ENCODE measurements at regions not wholly inside any gene's neighbourhood (a gene's known extent, or its start where the extent isn't known, plus 50 kb on each side); places are given as distances from the start of the nearest gene placed in this dataset.

DNA sequence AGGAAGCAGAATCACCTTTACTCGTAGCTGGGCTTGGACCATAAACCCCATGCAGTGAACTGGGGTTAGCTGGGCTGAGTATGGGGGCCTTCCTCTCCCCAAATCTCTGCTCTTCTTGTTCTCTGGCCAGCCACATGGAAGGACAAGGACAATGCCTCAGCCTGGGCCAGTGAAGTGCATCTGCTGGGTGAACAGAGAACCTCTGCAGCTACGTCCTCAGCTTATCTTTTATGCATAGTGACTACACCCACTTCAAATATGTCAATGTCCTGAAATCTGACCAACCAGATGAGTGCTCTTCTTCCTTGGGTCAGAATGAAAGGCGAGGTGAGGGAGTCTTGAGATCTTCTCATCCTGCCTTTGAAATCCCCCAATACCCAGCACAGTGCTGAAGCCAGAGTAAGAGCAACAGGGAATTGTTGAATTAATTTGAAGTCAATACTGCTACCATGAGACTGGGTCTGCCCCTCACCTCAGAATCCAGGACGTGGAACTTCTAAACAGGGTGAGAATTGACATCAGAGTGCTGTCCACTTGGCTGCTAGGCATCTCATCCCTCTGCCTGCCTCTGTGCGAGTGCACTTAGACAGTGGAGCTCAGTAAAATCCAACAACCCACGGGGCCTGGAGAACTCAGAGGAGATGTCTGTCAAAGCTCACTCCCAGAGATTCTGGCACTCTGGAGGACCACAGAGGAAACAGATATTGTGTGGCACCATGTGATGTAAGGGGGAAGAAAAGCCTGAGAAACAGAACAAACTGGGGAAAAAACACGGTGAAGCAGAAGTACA, 99.0 kb downstream of the IER5 start:
- in situ Hi-C loops (cut with HindIII; ENCODE audit: low pct_unique_long_range_greater_than_20kb, low sequenced_read_pairs), result no loop called here

DNA sequence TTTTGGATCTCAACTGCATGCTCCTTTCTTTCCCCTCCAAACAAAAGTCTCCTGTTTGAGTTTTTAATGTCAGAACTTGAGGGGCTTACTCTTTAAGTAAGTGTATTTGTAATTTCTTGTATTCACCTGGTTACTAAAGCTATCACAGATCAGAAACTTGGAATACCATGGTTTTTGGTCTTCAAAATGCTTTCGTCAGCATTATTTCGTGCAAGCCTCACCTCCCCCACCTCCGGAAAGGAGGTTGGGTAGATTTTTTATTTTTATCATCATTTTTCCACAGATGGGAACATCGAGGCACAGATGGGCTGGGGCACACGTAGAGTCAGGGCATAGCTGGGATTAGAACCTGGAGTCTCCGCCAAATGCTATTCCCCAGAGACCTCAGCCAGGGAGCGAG, 100.7 kb downstream of the IER5 start:
- in situ Hi-C loops (cut with HindIII; ENCODE audit: low pct_unique_long_range_greater_than_20kb, low sequenced_read_pairs), result no loop called here

More for the DNA sequence above, 99.0 kb downstream of the IER5 start:
- no peak for DNase-seq (ENCODE audit: low read depth)

DNA sequence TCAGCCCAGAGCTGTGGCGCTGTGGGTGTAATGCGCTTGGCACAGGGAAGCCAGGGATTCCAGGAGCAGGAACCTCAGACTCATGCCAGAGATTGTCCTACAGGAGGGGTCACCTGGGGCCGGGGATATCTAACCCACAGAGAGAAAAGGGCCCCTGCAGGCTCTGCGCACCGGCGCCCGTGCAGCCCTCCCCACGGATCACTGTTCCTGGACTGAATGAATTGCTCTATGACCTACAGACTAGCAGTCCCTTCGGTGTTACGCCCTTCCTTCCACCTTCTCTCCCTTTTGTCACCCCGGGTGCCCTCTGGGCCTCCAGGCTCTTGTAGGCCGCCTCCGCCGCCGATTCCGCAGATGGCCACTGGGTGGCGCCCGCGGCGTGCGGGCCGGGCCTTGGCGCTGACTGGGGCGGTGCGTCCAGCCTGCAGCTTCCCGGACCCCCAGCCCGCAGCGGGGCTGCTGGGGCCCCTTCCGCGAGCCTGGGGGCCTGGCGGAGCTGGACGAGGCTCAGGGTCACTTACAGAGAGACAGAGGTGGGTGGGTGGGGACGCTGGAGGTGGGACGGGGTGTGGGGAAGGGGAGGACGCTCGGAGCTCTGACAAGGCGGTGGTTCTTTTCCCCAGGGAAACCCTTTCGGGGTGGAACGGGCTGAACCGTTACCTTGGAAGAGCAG, 101.3 kb downstream of the IER5 start:
- in situ Hi-C loops (cut with HindIII; ENCODE audit: low pct_unique_long_range_greater_than_20kb, low sequenced_read_pairs), result no loop called here
- DNase-seq (ENCODE audit: low read depth), result peak; percentile 24

More for the DNA sequence above, 100.7 kb downstream of the IER5 start:
- DNase-seq (ENCODE audit: low read depth), result no peak

- in situ Hi-C loops (cut with HindIII; ENCODE audit: low pct_unique_long_range_greater_than_20kb, low sequenced_read_pairs), result no loop called here
- DNase-seq (ENCODE audit: low read depth), result no peak
These were observed 102.0 kb downstream of the IER5 start for GRCh38 chr1:181190364-181191035.

GRCh38 chr1:181191494-181192040, 103.1 kb downstream of the IER5 start:
- in situ Hi-C loops (cut with HindIII; ENCODE audit: low pct_unique_long_range_greater_than_20kb, low sequenced_read_pairs), result no loop called here
- no peak for DNase-seq (ENCODE audit: low read depth)

DNA sequence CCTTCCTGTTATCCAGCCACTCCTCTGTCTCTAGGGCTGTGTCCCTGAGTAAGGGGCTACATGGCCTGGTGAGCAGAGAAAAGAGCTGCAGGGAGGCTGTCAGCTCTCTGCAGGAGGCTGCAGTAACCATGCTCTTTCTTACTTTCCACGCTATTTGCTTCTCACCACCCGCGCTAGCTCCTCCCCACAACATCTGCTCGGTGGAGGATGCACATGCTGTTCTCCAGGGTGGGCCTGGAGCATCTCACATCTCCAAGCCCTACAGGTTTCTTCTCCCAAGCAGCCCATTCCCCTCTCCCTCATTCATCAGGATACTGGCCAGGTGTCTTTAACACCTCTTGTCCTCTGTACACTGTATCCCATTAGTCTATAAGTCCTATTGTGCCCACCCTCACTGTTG, 103.8 kb downstream of the IER5 start:
- no peak for DNase-seq (ENCODE audit: low read depth)
- in situ Hi-C loops (cut with HindIII; ENCODE audit: low pct_unique_long_range_greater_than_20kb, low sequenced_read_pairs), result no loop called here

GRCh38 chr1:181202986-181203555, 114.6 kb downstream of the IER5 start:
- in situ Hi-C loops (cut with HindIII; ENCODE audit: low pct_unique_long_range_greater_than_20kb, low sequenced_read_pairs), result no loop called here
- DNase-seq (ENCODE audit: low read depth), result no peak

- in situ Hi-C loops (cut with HindIII; ENCODE audit: low pct_unique_long_range_greater_than_20kb, low sequenced_read_pairs), result no loop called here
- no peak for DNase-seq (ENCODE audit: low read depth)
These were observed 116.0 kb downstream of the IER5 start for GRCh38 chr1:181204530-181204929.

DNA sequence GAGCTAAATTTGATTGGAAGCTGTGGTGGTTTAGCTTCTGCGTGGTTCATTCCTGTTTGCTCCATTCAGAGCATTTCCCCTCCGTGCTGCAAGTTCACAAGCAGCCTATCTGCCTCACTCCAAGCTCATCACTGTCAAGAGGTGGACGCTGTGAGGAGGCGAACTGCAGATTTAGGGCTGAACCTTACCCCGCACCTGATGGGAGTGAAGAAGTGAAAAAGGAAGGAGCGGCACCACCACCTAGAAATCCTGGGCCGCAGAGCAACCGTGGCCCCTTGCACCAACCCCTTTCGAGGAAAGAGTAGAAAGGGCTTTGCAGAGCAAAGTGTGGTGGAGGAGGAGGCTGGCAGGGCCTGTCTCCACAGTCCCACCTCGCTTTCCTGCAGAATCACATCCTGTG, 117.4 kb downstream of the IER5 start:
- in situ Hi-C loops (cut with HindIII; ENCODE audit: low pct_unique_long_range_greater_than_20kb, low sequenced_read_pairs), result no loop called here
- no peak for DNase-seq (ENCODE audit: low read depth)

- in situ Hi-C loops (cut with HindIII; ENCODE audit: low pct_unique_long_range_greater_than_20kb, low sequenced_read_pairs), result no loop called here
- DNase-seq (ENCODE audit: low read depth), result no peak
These were observed 118.0 kb downstream of the IER5 start for GRCh38 chr1:181206513-181206912.

- in situ Hi-C loops (cut with HindIII; ENCODE audit: low pct_unique_long_range_greater_than_20kb, low sequenced_read_pairs), result no loop called here
- no peak for DNase-seq (ENCODE audit: low read depth)
These were observed 118.7 kb downstream of the IER5 start for GRCh38 chr1:181206979-181207790.

- no peak for DNase-seq (ENCODE audit: low read depth)
- in situ Hi-C loops (cut with HindIII; ENCODE audit: low pct_unique_long_range_greater_than_20kb, low sequenced_read_pairs), result no loop called here
These were observed 119.6 kb downstream of the IER5 start for GRCh38 chr1:181208083-181208482.

- no peak for DNase-seq (ENCODE audit: low read depth)
- in situ Hi-C loops (cut with HindIII; ENCODE audit: low pct_unique_long_range_greater_than_20kb, low sequenced_read_pairs), result no loop called here
These were observed 120.5 kb downstream of the IER5 start for GRCh38 chr1:181208967-181209366.

DNA sequence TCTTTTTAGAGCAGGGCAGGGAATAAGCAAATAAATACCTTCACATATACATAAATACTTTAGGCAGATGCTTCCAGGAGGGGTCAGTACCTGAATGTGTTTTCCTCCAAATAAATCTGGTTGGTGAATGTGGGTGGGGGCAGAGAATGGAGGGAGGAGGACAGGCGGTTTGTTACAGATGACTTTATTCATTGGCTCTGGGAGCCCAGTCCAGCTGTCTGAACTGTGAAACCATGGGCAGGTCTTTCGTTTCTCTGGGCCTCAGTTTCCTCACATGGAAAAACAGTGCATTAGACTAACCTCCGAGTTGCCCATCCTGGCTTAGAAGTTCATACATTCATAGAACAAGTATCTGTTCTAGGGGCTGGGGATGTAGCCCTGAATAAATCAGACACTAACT, 124.6 kb downstream of the IER5 start:
- DNase-seq (ENCODE audit: low read depth), result no peak
- in situ Hi-C loops (cut with HindIII; ENCODE audit: low pct_unique_long_range_greater_than_20kb, low sequenced_read_pairs), result no loop called here

DNA sequence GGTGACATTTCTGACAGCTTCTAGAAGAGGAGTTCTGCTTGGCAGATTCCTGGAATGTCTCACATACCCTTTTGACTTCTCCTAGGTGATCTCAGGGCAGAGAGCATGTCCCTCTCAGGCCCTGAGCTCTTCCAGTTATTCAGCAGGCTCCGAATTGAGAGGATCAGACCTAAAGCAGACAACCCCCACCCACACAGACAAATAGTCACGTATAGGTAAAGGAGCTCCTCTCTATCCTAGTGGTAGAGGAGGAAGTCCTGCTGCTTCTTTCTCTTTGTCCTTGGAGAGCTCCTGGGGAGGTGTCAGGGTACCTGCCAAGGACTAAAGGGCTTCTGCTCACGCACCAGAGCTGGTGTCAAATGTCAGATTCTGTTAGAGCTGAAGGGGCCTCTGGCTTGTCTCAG, 128.1 kb downstream of the IER5 start:
- DNase-seq (ENCODE audit: low read depth), result no peak
- in situ Hi-C loops (cut with HindIII; ENCODE audit: low pct_unique_long_range_greater_than_20kb, low sequenced_read_pairs), result no loop called here

- DNase-seq (ENCODE audit: low read depth), result no peak
- in situ Hi-C loops (cut with HindIII; ENCODE audit: low pct_unique_long_range_greater_than_20kb, low sequenced_read_pairs), result no loop called here
These were observed 131.4 kb downstream of the IER5 start for GRCh38 chr1:181219938-181220337.

GRCh38 chr1:181221078-181221477, 132.6 kb downstream of the IER5 start:
- in situ Hi-C loops (cut with HindIII; ENCODE audit: low pct_unique_long_range_greater_than_20kb, low sequenced_read_pairs), result no loop called here
- no peak for DNase-seq (ENCODE audit: low read depth)

DNA sequence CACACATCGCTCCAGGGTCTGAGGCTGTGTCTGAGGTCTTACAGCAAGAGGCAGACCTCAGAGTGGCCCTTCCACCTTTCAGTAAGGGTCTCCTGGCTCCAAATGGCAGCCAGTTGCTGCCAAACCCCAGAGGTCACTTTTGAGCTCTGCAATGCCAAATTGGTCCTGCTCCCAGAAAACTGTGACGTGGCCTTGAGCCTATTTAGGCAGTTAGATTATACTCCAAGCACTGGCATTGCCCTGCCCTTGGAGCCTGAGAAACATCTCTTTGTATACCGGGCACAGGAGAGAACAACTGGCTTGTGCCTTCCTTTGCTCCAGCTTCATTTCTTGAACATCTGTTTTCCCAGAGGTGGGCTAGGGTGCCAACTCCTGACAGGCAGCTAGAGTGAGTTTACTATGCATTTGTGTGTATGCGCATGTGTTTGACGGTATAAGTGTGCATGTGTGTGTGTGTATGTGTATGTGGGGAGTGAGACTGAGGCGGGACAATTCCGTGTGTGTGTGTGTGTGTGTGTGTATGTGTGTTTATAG, 134.5 kb downstream of the IER5 start:
- DNase-seq (ENCODE audit: low read depth), result no peak
- in situ Hi-C loops (cut with HindIII; ENCODE audit: low pct_unique_long_range_greater_than_20kb, low sequenced_read_pairs), result no loop called here
